Type B pancreatic cell (in vitro differentiated cells): ENCODE measurements at regions not wholly inside any gene's neighbourhood (a gene's known extent, or its start where the extent isn't known, plus 50 kb on each side); places are given as distances from the start of the nearest gene placed in this dataset.

Experiments
- DNase-seq: peaks from one replicate; pipeline ENCODE4 v3.0.0; 2021; ENCODE audit warnings: mixed read lengths; ENCODE audit not compliant: unreplicated experiment; ENCODE audit errors: extremely low spot score
- H3K27ac Mint-ChIP-seq: 2 replicates; pipeline ENCODE4 v1.8.0; 2021; ENCODE audit warnings: mild to moderate bottlenecking, mixed read lengths
- H3K27me3 Mint-ChIP-seq: 2 replicates; pipeline ENCODE4 v1.8.0; 2021; ENCODE audit warnings: mixed read lengths
- H3K36me3 Mint-ChIP-seq: 2 replicates; pipeline ENCODE4 v1.8.0; 2021; ENCODE audit warnings: mixed read lengths
- H3K4me1 Mint-ChIP-seq: one replicate; pipeline ENCODE4 v1.8.0; 2021; ENCODE audit warnings: mixed read lengths; ENCODE audit not compliant: unreplicated experiment
- H3K4me3 Mint-ChIP-seq: 2 replicates; pipeline ENCODE4 v1.8.0; 2021; ENCODE audit warnings: mild to moderate bottlenecking, mixed read lengths
- H3K9me3 Mint-ChIP-seq: 2 replicates; pipeline ENCODE4 v1.8.0; 2021; ENCODE audit warnings: mixed read lengths
- CTCF ChIP-seq: fragments of 200-600 bp; sonication (generic); conservative IDR thresholded peaks from 2 replicates; pipeline ENCODE4 v1.5.0; 2021; ENCODE audit warnings: antibody characterized with exemption, mild to moderate bottlenecking

GRCh38 chr11:70766901-70767300 lies 368.6 kb downstream of the CTTN start:
- Mint-ChIP-seq H3K9me3 (no peaks in the 10 kb centered on the region), H3K4me3 (no peak overlapping the region), H3K4me1 (no peaks in the 10 kb centered on the region), H3K36me3 (no peaks in the 10 kb centered on the region), H3K27me3 (no peaks in the 10 kb centered on the region), H3K27ac (no peak overlapping the region)
- DNase-seq: no peak
- no peak for TF ChIP-seq CTCF

DNA sequence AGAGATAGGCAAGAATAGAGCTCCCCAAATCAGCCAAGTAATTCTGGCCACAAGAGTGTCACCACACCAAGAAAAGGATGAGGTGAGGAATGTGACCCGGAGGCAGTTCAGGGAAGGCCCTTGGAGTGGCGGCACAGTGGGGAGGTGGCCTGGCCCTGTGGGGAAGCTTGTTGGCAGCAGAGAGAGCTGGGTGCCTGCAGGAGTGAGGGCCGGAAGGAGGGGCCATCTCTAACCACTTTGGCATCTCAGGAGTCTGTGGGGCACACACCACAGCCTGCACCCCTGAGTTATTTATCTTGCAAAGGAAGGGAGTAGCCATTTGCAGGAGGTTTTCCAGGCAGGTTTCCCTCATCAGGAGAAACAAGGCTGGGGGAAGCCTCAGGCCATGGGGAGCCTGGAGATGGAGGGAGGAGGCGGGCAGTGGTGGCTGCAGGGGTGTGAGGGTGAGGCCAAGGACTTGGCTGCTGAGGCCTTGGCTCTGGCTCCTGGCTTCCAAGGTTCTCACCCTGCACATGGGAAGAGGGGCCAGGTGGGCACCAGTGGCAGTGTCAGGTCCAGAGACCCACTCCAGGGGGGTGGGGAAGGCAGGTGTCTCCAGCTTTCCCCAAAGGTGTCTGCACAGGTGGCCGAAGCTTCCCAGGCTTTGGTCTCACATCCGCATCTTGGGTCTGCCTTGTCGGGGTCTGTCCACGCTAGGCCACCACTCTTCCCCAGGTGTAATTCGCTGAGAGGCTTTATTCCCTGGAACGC lies 370.2 kb downstream of the CTTN start:
- H3K36me3 Mint-ChIP-seq: peaks cover 5% of the 10 kb centered on the region
- no peak overlapping the region for H3K4me3 Mint-ChIP-seq
- H3K4me1 Mint-ChIP-seq: no peaks in the 10 kb centered on the region
- no peak for TF ChIP-seq CTCF
- DNase-seq: no peak
- H3K27me3 Mint-ChIP-seq: no peaks in the 10 kb centered on the region
- no peak overlapping the region for H3K27ac Mint-ChIP-seq
- peaks cover 7% of the 10 kb centered on the region for H3K9me3 Mint-ChIP-seq

DNA sequence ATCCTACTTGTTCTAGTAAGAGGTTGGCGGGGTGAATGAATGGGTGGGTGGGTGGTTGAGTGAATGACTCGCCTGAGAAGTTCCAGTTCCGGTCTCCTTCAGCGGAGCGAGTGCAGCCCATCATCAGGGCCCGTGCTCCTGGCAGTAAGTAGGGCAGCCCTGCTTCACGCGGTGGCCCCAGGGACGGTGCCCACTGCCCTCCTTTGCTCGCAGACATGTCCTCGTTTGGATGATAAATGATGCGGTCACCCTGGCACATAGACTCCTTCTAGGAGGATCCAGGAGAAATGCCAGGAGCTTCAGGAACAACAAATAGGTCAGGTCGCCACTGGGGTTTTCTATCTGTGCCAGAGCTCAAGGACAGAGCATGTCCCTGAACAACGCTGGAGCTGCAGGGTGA lies 370.8 kb downstream of the CTTN start:
- no peaks in the 10 kb centered on the region for H3K27me3 Mint-ChIP-seq
- peaks cover 11% of the 10 kb centered on the region for H3K9me3 Mint-ChIP-seq
- no peak for TF ChIP-seq CTCF
- H3K27ac Mint-ChIP-seq: no peak overlapping the region
- H3K4me1 Mint-ChIP-seq: no peaks in the 10 kb centered on the region
- H3K36me3 Mint-ChIP-seq: peaks cover 9% of the 10 kb centered on the region
- H3K4me3 Mint-ChIP-seq: no peak overlapping the region
- no peak for DNase-seq

DNA sequence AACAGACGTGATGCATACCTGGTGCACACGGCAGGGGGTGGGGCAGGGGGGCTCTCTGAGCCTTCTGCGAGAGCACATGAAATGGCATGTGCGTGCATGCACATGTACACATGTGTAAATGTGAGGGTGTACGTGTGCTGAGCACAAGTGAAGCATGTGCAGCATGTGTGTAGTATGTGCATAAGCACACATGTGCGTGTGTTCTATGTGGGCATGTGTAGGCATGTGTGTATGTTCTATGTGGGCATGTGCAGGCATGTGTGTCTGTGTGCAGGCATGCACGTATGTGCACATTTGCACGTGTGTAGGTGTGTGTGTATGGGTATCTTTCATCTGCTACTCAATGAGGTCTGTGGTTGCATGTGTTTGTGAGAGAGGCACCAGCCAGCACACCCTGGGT lies 371.2 kb downstream of the CTTN start:
- H3K4me3 Mint-ChIP-seq: no peak overlapping the region
- H3K36me3 Mint-ChIP-seq: peaks cover 9% of the 10 kb centered on the region
- TF ChIP-seq CTCF: no peak
- no peaks in the 10 kb centered on the region for H3K4me1 Mint-ChIP-seq
- no peaks in the 10 kb centered on the region for H3K27me3 Mint-ChIP-seq
- H3K27ac Mint-ChIP-seq: no peak overlapping the region
- H3K9me3 Mint-ChIP-seq: peaks cover 12% of the 10 kb centered on the region
- DNase-seq: no peak

DNA sequence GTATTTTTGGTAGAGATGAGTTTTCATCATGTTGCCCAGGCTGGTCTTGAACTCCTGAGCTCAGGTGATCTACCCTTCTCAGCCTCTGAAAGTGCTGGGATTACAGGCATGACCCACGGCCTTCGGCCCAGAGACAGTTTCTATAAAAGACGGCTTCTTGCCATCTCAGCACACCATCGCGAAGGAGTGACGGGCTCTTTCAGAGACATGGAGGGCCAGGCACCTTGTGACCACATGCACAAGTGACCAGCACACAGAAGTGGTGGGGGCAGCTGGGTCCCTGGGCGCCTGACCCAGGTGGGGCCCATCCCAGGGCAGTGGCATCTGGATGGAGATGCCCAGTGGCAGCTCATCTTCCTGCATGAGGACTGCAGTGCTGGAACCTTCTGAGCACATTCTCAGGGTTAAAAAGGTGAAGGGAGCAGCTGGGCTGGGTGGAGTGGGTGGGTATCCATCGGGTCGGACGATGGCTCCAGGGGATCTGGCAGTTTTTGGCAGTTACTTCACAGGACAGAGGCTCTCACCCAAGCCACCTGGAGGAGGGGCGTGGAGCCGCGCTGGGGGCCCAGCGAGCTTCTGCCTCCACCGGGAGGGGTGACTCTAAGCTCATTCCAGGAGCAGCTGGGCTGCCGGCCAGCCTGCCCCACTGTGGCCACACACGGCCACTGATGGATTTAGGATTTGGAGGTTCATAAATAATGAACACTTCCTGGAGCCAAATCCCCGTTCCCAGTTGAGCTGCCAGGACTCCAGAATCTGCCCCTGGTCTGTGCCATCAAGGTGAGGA lies 373.0 kb downstream of the CTTN start:
- peaks cover 12% of the 10 kb centered on the region for H3K9me3 Mint-ChIP-seq
- H3K4me3 Mint-ChIP-seq: no peak overlapping the region
- H3K4me1 Mint-ChIP-seq: no peaks in the 10 kb centered on the region
- DNase-seq: no peak
- H3K27me3 Mint-ChIP-seq: no peaks in the 10 kb centered on the region
- no peak for TF ChIP-seq CTCF
- H3K27ac Mint-ChIP-seq: no peak overlapping the region
- H3K36me3 Mint-ChIP-seq: peaks cover 9% of the 10 kb centered on the region
